ENCODE measurements at regions not wholly inside any gene's neighbourhood (a gene's known extent, or its start where the extent isn't known, plus 50 kb on each side); places are given as distances from the start of the nearest gene placed in this dataset.

GRCh38 chr20:12079490-12079889, 161.8 kb downstream of the BTBD3 start:
- TF ChIP-seq POLR2A (IDR thresholded peaks at IDR 0.05) (no peak), CTCF (IDR thresholded peaks at IDR 0.05) (no peak)
